ENCODE measurements at regions not wholly inside any gene's neighbourhood (a gene's known extent, or its start where the extent isn't known, plus 50 kb on each side); places are given as distances from the start of the nearest gene placed in this dataset.

DNA sequence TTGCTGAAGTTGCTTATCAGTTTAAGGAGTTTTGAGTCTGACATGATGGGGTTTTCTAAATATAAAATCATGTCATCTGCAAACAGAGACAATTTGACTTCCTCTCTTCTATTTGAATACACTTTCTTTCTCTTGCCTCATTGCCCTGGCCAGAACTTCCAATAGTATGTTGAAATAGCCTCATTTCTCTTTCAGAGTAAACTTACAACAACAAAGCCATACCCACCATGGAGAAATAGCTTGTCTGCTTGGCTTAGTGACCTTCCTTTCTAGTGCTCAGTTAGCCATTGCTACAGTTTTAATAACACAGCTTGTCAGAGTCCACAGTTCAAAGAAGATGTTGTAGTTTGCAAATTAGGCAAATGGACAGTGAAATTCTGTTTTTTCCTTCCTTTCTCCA, 228.0 kb downstream of the ETAA1 start:
- intact Hi-C loops (cut with micrococcal nuclease): no loop called here
- Histone ChIP-seq H3K4me1 (ENCODE audit: control insufficient read depth, insufficient read depth, low read length) (no peaks in the 10 kb centered on the region), H3K4me3 (ENCODE audit: low read length) (no peak overlapping the region), H3K36me3 (ENCODE audit: control insufficient read depth, insufficient read depth, low read length) (no peaks in the 10 kb centered on the region), H3K27me3 (ENCODE audit: control insufficient read depth, insufficient read depth, low read length) (no peaks in the 10 kb centered on the region), H3K27ac (ENCODE audit: low read length) (no peak overlapping the region), H3K9me3 (ENCODE audit: control insufficient read depth, insufficient read depth, low read length) (no peaks in the 10 kb centered on the region)
- Mint-ChIP-seq H3K27ac (no peak overlapping the region), H3K36me3 (no peaks in the 10 kb centered on the region), H3K9me3 (no peaks in the 10 kb centered on the region), H3K4me1 (peaks cover 0 to 7% of the 10 kb centered on the region in 2 donors), H3K27me3 (ENCODE audit: low read depth in 2 of 2) (peaks cover 6 to 18% of the 10 kb centered on the region in 2 donors), H3K4me3 (no peak overlapping the region)
- TF ChIP-seq, protein P1, sequence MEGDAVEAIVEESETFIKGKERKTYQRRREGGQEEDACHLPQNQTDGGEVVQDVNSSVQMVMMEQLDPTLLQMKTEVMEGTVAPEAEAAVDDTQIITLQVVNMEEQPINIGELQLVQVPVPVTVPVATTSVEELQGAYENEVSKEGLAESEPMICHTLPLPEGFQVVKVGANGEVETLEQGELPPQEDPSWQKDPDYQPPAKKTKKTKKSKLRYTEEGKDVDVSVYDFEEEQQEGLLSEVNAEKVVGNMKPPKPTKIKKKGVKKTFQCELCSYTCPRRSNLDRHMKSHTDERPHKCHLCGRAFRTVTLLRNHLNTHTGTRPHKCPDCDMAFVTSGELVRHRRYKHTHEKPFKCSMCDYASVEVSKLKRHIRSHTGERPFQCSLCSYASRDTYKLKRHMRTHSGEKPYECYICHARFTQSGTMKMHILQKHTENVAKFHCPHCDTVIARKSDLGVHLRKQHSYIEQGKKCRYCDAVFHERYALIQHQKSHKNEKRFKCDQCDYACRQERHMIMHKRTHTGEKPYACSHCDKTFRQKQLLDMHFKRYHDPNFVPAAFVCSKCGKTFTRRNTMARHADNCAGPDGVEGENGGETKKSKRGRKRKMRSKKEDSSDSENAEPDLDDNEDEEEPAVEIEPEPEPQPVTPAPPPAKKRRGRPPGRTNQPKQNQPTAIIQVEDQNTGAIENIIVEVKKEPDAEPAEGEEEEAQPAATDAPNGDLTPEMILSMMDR (IDR thresholded peaks at IDR 0.05): no peak
- DNase-seq (no peak), ATAC-seq (no peak)

DNA sequence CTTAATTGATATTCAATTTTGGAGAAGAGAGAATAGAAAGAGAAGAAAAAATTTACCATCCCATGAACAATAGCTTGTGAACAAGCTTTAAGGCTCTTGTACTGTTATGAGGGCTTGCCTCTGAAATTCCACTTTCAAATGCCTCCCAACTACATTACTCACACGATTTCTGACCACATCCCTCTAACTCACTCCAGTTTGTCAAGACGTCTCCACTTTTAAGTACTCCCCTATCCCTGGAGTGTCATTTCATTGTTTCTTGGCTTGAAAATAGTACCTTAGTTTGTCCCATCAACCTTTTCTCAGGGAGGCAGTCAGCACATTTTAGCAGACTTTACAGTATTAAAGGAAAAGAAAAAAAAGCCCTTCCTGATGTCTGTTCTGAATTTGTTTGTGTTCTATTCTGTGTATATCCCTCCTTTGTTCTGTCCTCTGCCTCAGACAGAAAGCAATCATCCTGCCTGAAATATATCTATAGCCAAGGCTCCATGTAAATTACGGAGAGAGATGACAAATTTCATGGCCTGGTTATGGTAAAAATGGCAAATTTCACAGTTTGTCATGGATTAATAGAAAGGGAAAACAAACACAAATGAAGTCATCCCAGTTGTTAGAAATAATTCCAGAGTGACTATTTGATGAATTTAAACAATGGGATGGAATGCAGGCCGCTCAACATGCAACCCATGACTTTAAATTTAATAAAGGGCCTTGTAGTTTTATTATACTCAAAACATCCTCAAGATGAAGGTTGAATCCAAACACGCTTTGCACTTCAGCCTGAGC, 228.8 kb downstream of the ETAA1 start:
- H3K9me3 ChIP-seq (ENCODE audit: control insufficient read depth, insufficient read depth, low read length): no peaks in the 10 kb centered on the region
- Mint-ChIP-seq H3K4me1 (peaks cover 0 to 7% of the 10 kb centered on the region in 2 donors), H3K27ac (no peak overlapping the region), H3K36me3 (no peaks in the 10 kb centered on the region), H3K4me3 (no peak overlapping the region), H3K27me3 (ENCODE audit: low read depth in 2 of 2) (peaks cover 6 to 18% of the 10 kb centered on the region in 2 donors), H3K9me3 (no peaks in the 10 kb centered on the region)
- intact Hi-C loops (cut with micrococcal nuclease): no loop called here
- H3K4me3 ChIP-seq (ENCODE audit: low read length): no peak overlapping the region
- no peak for ATAC-seq
- no peaks in the 10 kb centered on the region for H3K36me3 ChIP-seq (ENCODE audit: control insufficient read depth, insufficient read depth, low read length)
- H3K4me1 ChIP-seq (ENCODE audit: control insufficient read depth, insufficient read depth, low read length): no peaks in the 10 kb centered on the region
- TF ChIP-seq, protein P1 (IDR thresholded peaks at IDR 0.05): no peak
- WGBS (ENCODE audit: insufficient coverage): 74% methylated on average over 4 of the region's 5 CpGs
- no peak overlapping the region for H3K27ac ChIP-seq (ENCODE audit: low read length)
- no peak for DNase-seq
- H3K27me3 ChIP-seq (ENCODE audit: control insufficient read depth, insufficient read depth, low read length): no peaks in the 10 kb centered on the region

DNA sequence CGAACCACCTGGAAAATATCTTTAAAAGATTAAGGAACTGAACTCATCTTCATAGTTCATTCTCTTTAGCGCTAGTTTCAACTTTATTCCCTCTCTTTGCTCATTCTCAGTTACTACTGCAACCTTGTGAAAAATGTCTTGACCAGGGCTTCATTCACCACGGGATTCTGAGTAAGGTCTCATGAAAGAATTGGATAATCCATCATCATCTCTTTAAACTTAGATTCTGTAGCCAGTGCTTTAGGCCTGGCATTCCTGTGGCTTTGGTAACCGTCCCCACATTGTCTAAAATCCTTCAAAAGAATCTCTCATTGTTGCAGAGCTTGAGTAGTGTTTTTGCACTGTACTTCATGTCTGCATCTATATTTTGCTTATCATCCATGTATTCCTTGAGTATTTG, 229.5 kb downstream of the ETAA1 start:
- H3K4me1 Mint-ChIP-seq: peaks cover 3 to 7% of the 10 kb centered on the region in 2 donors
- H3K4me3 ChIP-seq (ENCODE audit: low read length): no peak overlapping the region
- H3K9me3 Mint-ChIP-seq: no peaks in the 10 kb centered on the region
- H3K27me3 Mint-ChIP-seq (ENCODE audit: low read depth in 2 of 2): peaks cover 6 to 22% of the 10 kb centered on the region in 2 donors
- TF ChIP-seq, protein P1 (IDR thresholded peaks at IDR 0.05): no peak
- H3K27me3 ChIP-seq (ENCODE audit: control insufficient read depth, insufficient read depth, low read length): no peaks in the 10 kb centered on the region
- H3K27ac Mint-ChIP-seq: no peak overlapping the region
- H3K36me3 ChIP-seq (ENCODE audit: control insufficient read depth, insufficient read depth, low read length): no peaks in the 10 kb centered on the region
- H3K4me1 ChIP-seq (ENCODE audit: control insufficient read depth, insufficient read depth, low read length): no peaks in the 10 kb centered on the region
- DNase-seq (no peak), ATAC-seq (no peak)
- no peak overlapping the region for H3K4me3 Mint-ChIP-seq
- H3K36me3 Mint-ChIP-seq: no peaks in the 10 kb centered on the region
- no peak overlapping the region for H3K27ac ChIP-seq (ENCODE audit: low read length)
- no peaks in the 10 kb centered on the region for H3K9me3 ChIP-seq (ENCODE audit: control insufficient read depth, insufficient read depth, low read length)
- intact Hi-C loops (cut with micrococcal nuclease): no loop called here
- WGBS (ENCODE audit: insufficient coverage): 91% methylated on average over 4 of the region's 4 CpGs

Measured in natural killer cell (primary cell).